IMR-90 (cell line): ENCODE measurements at regions not wholly inside any gene's neighbourhood (a gene's known extent, or its start where the extent isn't known, plus 50 kb on each side); places are given as distances from the start of the nearest gene placed in this dataset.

Experiments
- ATAC-seq: fragments of 200-7000 bp; cut with Tn5 transposase; 2 replicates; pipeline ENCODE4 v1.9.1; 2020; ENCODE audit warnings: low read depth, mild to moderate bottlenecking, moderate library complexity
- BruUV-seq: library from RNA; stranded (reverse); fragments of 400-500 nt; replicated peaks from 2 replicates; lab custom pipeline; 2021; lab: Mats Ljungman, UMichigan
- CTCF ChIA-PET: fragments of 300-600 bp; formaldehyde crosslinking; extraction: SDS; loops from one replicate; lab custom pipeline; 2021; ENCODE audit warnings: antibody characterized with exemption; lab: Yijun Ruan, JAX
- POLR2A ChIA-PET: fragments of 300-600 bp; sonication (Branson Sonifier 250); formaldehyde crosslinking; loops from one replicate; lab custom pipeline; 2022; ENCODE audit warnings: antibody characterized with exemption; ENCODE audit not compliant: unreplicated experiment; lab: Charles Lee
- DNase-seq: peaks from one replicate; pipeline ENCODE4 v3.0.0; 2013
- H2AFZ ChIP-seq: replicated peaks from 2 replicates; pipeline ENCODE3; 2013; ENCODE audit warnings: low read length, mild to moderate bottlenecking; ENCODE audit not compliant: poor library complexity
- H2AK5ac ChIP-seq: 2 replicates; pipeline ENCODE4 v1.6.1; 2013; ENCODE audit warnings: low read depth, low read length, inconsistent platforms
- H2AK9ac ChIP-seq: replicated peaks from 2 replicates; pipeline ENCODE3; 2013; ENCODE audit warnings: mild to moderate bottlenecking, low read depth, low read length, moderate library complexity; ENCODE audit not compliant: poor library complexity
- H2BK120ac ChIP-seq: 2 replicates; pipeline ENCODE4 v1.6.1; 2013; ENCODE audit warnings: low read depth, low read length, inconsistent platforms
- H2BK15ac ChIP-seq: 3 replicates; pipeline ENCODE4 v1.6.1; 2013; ENCODE audit warnings: low read depth, low read length, inconsistent platforms
- H2BK20ac ChIP-seq: 2 replicates; pipeline ENCODE4 v1.6.1; 2013; ENCODE audit warnings: low read depth, mild to moderate bottlenecking, inconsistent platforms, low read length, moderate library complexity
- H2BK5ac ChIP-seq: 2 replicates; pipeline ENCODE4 v1.6.1; 2013; ENCODE audit warnings: mild to moderate bottlenecking, low read depth, low read length, inconsistent platforms; ENCODE audit not compliant: poor library complexity, severe bottlenecking
- H3K14ac ChIP-seq: replicated peaks from 2 replicates; pipeline ENCODE4 v1.6.1; 2013; ENCODE audit warnings: low read depth, low read length, inconsistent platforms
- H3K18ac ChIP-seq: 2 replicates; pipeline ENCODE4 v1.6.1; 2013; ENCODE audit warnings: low read depth, low read length, control low read depth
- H3K23ac ChIP-seq: 2 replicates; pipeline ENCODE4 v1.6.1; 2013; ENCODE audit warnings: low read depth, low read length, inconsistent platforms
- H3K27ac ChIP-seq: 2 replicates; pipeline ENCODE4 v1.5.1; 2013; ENCODE audit warnings: mild to moderate bottlenecking, control low read depth, low read length; ENCODE audit not compliant: insufficient read depth
- H3K27me3 ChIP-seq: 2 replicates; pipeline ENCODE4 v1.6.1; 2013; ENCODE audit warnings: low read length; ENCODE audit not compliant: control insufficient read depth, insufficient read depth
- H3K36me3 ChIP-seq: 2 replicates; pipeline ENCODE4 v1.6.1; 2013; ENCODE audit warnings: low read length, mixed read lengths; ENCODE audit not compliant: control insufficient read depth, insufficient read depth
- H3K4ac ChIP-seq: 2 replicates; pipeline ENCODE4 v1.6.1; 2013; ENCODE audit warnings: low read depth, low read length, inconsistent platforms
- H3K4me1 ChIP-seq: 2 replicates; pipeline ENCODE4 v1.6.1; 2013; ENCODE audit warnings: low read length, mixed read lengths; ENCODE audit not compliant: control insufficient read depth, insufficient read depth
- H3K4me2 ChIP-seq: 2 replicates; pipeline ENCODE4 v1.6.1; 2013; ENCODE audit warnings: low read depth, mild to moderate bottlenecking, control low read depth, low read length, moderate library complexity
- H3K4me3 ChIP-seq: 2 replicates; pipeline ENCODE4 v1.5.1; 2013; ENCODE audit warnings: low read depth, mild to moderate bottlenecking, control low read depth, low read length, moderate library complexity; ENCODE audit not compliant: insufficient read depth
- H3K56ac ChIP-seq: 2 replicates; pipeline ENCODE4 v1.6.1; 2013; ENCODE audit warnings: low read length, inconsistent platforms; ENCODE audit not compliant: insufficient read depth; ENCODE audit errors: extremely low read depth
- H3K79me1 ChIP-seq, 2 experiments: 2 replicates each; pipeline ENCODE4 v1.6.1; 2013; ENCODE audit warnings: low read length in 2 of 2, inconsistent platforms in 1 of 2, low read depth in 1 of 2
- H3K9ac ChIP-seq: 2 replicates; pipeline ENCODE4 v1.6.1; 2013; ENCODE audit warnings: low read depth, low read length, control low read depth
- H3K9me1 ChIP-seq: 2 replicates; pipeline ENCODE4 v1.6.1; 2013; ENCODE audit warnings: low read length, inconsistent platforms; ENCODE audit not compliant: insufficient read depth
- H3K9me3 ChIP-seq: 2 replicates; pipeline ENCODE4 v1.6.1; 2013; ENCODE audit warnings: low read length; ENCODE audit not compliant: control insufficient read depth, insufficient read depth
- H4K20me1 ChIP-seq: 2 replicates; pipeline ENCODE4 v1.6.1; 2013; ENCODE audit warnings: low read length, inconsistent platforms; ENCODE audit not compliant: insufficient read depth
- H4K5ac ChIP-seq: 2 replicates; pipeline ENCODE4 v1.6.1; 2013; ENCODE audit warnings: mild to moderate bottlenecking, low read depth, low read length, control low read depth
- H4K8ac ChIP-seq, 2 experiments: 2 replicates each; pipeline ENCODE4 v1.6.1; 2013; ENCODE audit warnings: low read depth in 2 of 2, low read length in 2 of 2, control low read depth in 1 of 2, inconsistent platforms in 1 of 2
- H4K91ac ChIP-seq: 2 replicates; pipeline ENCODE4 v1.6.1; 2013; ENCODE audit warnings: low read depth, low read length, inconsistent platforms; ENCODE audit not compliant: insufficient read depth
- FOS ChIP-seq: fragments of 150-350 bp; IDR thresholded peaks from 2 replicates; pipeline ENCODE4 v1.6.1; 2016; ENCODE audit warnings: low read depth, low read length
- POLR2A ChIP-seq: IDR thresholded peaks from 2 replicates; pipeline ENCODE4 v1.6.1; 2012; ENCODE audit warnings: mild to moderate bottlenecking, low read depth, low read length
- RCOR1 ChIP-seq: IDR thresholded peaks from 2 replicates; pipeline ENCODE4 v1.6.1; 2012; ENCODE audit warnings: mild to moderate bottlenecking, low read length, improper control_type of control experiment; ENCODE audit not compliant: insufficient replicate concordance
- WGBS, 2 experiments: methylation state at CpG; one replicate each; pipeline versions ENCODE4 v1.1.5 to v1.1.7; 2013; ENCODE audit warnings: missing lambda C conversion rate in 2 of 2; ENCODE audit not compliant: insufficient read length in 1 of 2; ENCODE audit errors: extremely low coverage in 2 of 2; 5-methylcytosine and 5-hydroxymethylcytosine counted together
- dilution Hi-C: fragments of 300-500 bp; cut with HindIII; formaldehyde crosslinking; loops from one replicate; pipeline ENCODE4 v1.14.3; 2018; ENCODE audit warnings: low sequenced_read_pairs; ENCODE audit not compliant: unreplicated experiment
- in situ Hi-C: fragments of 300-500 bp; cut with MboI; formaldehyde crosslinking; loops from 3 replicates; pipeline ENCODE4 v1.14.3; 2019; ENCODE audit warnings: low sequenced_read_pairs, inconsistent platforms, mixed read lengths
- intact Hi-C: fragments of 100-400 bp; cut with micrococcal nuclease; formaldehyde crosslinking; loops from 2 replicates; pipeline ENCODE4 v1.10.0; 2022

DNA sequence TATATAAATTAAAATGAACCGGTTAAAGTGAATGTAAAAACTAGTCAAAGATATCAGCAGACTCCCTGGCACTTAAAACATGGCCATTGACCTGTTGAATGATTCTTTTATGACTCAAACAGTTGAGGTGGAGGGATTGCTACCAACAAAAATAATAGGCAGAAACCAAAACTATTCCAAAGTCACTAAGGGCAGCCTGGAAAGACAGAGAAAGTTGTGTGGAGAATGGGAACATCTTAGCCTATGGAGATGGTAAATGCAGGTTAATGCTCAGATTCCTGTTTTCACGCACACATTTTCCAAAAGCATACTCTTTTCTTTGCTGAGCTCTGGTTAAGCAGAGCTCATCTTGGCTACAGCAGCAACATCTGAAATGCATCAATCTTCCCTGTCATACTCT lies 553.5 kb downstream of the HACE1 start:
- Histone ChIP-seq H2BK20ac (no peak overlapping the region), H3K9me3 (peaks cover 5% of the 10 kb centered on the region; the same call in 1 of the 2 replicates), H3K27me3 (no peaks in the 10 kb centered on the region), H3K36me3 (no peaks in the 10 kb centered on the region), H2AFZ (no peak overlapping the region), H2AK9ac (no peak overlapping the region), H3K18ac (no peak overlapping the region), H2AK5ac (no peak overlapping the region), H3K27ac (no peak overlapping the region), H3K14ac (no peak overlapping the region), H4K91ac (no peak overlapping the region), H3K4ac (no peak overlapping the region), H3K56ac (no peak overlapping the region), H4K20me1 (no peaks in the 10 kb centered on the region), H3K9ac (no peak overlapping the region), H3K4me1 (no peaks in the 10 kb centered on the region), H3K23ac (no peak overlapping the region), H3K9me1 (no peaks in the 10 kb centered on the region), H3K79me1 (no peaks in the 10 kb centered on the region), H2BK5ac (no peak overlapping the region), H3K4me2 (no peak overlapping the region), H3K4me3 (no peak overlapping the region), H4K8ac (no peak overlapping the region), H2BK15ac (no peak overlapping the region), H4K5ac (no peak overlapping the region), H2BK120ac (no peak overlapping the region)
- no TSS peak for BruUV-seq
- in situ Hi-C loops = no loop called here
- TF ChIP-seq RCOR1 (no peak), POLR2A (no peak), FOS (no peak)
- no CpG with 5 or more reads among the region's 2 CpGs for WGBS, 2 experiments
- dilution Hi-C loops = no loop called here
- intact Hi-C loops = no loop called here
- no peak for ATAC-seq
- POLR2A ChIA-PET = no interaction called here
- no peak for DNase-seq
- CTCF ChIA-PET = no interaction called here
